Neutrophil (primary cell): ENCODE measurements at regions not wholly inside any gene's neighbourhood (a gene's known extent, or its start where the extent isn't known, plus 50 kb on each side); places are given as distances from the start of the nearest gene placed in this dataset.

Source experiments
- H3K27ac ChIP-seq: fragments of 200-600 bp; sonication (generic); 2 replicates; pipeline ENCODE4 v1.5.1; 2016; ENCODE audit warnings: mild to moderate bottlenecking, moderate library complexity
- H3K27me3 ChIP-seq: fragments of 200-600 bp; sonication (generic); 2 replicates; pipeline ENCODE4 v1.6.0; 2016; ENCODE audit warnings: mild to moderate bottlenecking
- H3K36me3 ChIP-seq: fragments of 200-600 bp; sonication (generic); 2 replicates; pipeline ENCODE4 v1.5.1; 2017
- H3K4me1 ChIP-seq, 2 experiments: fragments of 200-600 bp in 1 of 2; sonication (generic) in 1 of 2; 1 replicate in 1 of 2; 2 replicates in 1 of 2; pipeline versions ENCODE4 v1.5.1 to v1.6.1; 2013 to 2016; ENCODE audit warnings: low read depth in 1 of 2, low read length in 1 of 2, mild to moderate bottlenecking in 1 of 2, moderate library complexity in 1 of 2; ENCODE audit not compliant: control insufficient read depth in 1 of 2, insufficient read depth in 1 of 2
- H3K4me3 ChIP-seq, 2 experiments: fragments of 200-600 bp in 1 of 2; sonication (generic) in 1 of 2; 1 replicate in 1 of 2; 2 replicates in 1 of 2; pipeline ENCODE4 v1.5.1; 2013 to 2016; ENCODE audit warnings: low read depth in 1 of 2, low read length in 1 of 2, mild to moderate bottlenecking in 1 of 2, moderate library complexity in 1 of 2
- H3K9me3 ChIP-seq: fragments of 200-600 bp; sonication (generic); 2 replicates; pipeline ENCODE4 v1.5.1; 2016
- CTCF ChIP-seq: fragments of 200-600 bp; sonication (generic); IDR thresholded peaks from 2 replicates; pipeline ENCODE4 v1.5.1; 2016; ENCODE audit warnings: antibody characterized with exemption

- Histone ChIP-seq H3K36me3 (no peaks in the 10 kb centered on the region), H3K9me3 (no peaks in the 10 kb centered on the region), H3K4me3 (no peak overlapping the region), H3K27ac (no peak overlapping the region), H3K27me3 (no peaks in the 10 kb centered on the region), H3K4me1 (no peaks in the 10 kb centered on the region)
- TF ChIP-seq CTCF = no peak
Measured at GRCh38 chr4:84413480-84413879, 85.6 kb downstream of the NKX6-1 start.

- H3K27ac ChIP-seq = no peak overlapping the region
- no peaks in the 10 kb centered on the region for H3K27me3 ChIP-seq
- no peak for TF ChIP-seq CTCF
- no peaks in the 10 kb centered on the region for H3K36me3 ChIP-seq
- no peaks in the 10 kb centered on the region for H3K9me3 ChIP-seq
- H3K4me3 ChIP-seq = no peak overlapping the region
- H3K4me1 ChIP-seq = no peaks in the 10 kb centered on the region
Measured at GRCh38 chr4:84412062-84412461, 87.0 kb downstream of the NKX6-1 start.

GRCh38 chr4:84407554-84408407, 91.3 kb downstream of the NKX6-1 start:
- H3K4me1 ChIP-seq = no peaks in the 10 kb centered on the region
- H3K27me3 ChIP-seq = no peaks in the 10 kb centered on the region
- H3K9me3 ChIP-seq = no peaks in the 10 kb centered on the region
- H3K36me3 ChIP-seq = no peaks in the 10 kb centered on the region
- no peak overlapping the region for H3K4me3 ChIP-seq
- no peak overlapping the region for H3K27ac ChIP-seq
- no peak for TF ChIP-seq CTCF

GRCh38 chr4:84403656-84404055, 95.4 kb downstream of the NKX6-1 start:
- H3K36me3 ChIP-seq = no peaks in the 10 kb centered on the region
- H3K9me3 ChIP-seq = no peaks in the 10 kb centered on the region
- H3K4me3 ChIP-seq = no peak overlapping the region
- no peaks in the 10 kb centered on the region for H3K27me3 ChIP-seq
- no peaks in the 10 kb centered on the region for H3K4me1 ChIP-seq
- no peak for TF ChIP-seq CTCF
- H3K27ac ChIP-seq = no peak overlapping the region

- Histone ChIP-seq H3K27ac (no peak overlapping the region), H3K36me3 (no peaks in the 10 kb centered on the region), H3K9me3 (no peaks in the 10 kb centered on the region), H3K27me3 (no peaks in the 10 kb centered on the region), H3K4me3 (no peak overlapping the region), H3K4me1 (no peaks in the 10 kb centered on the region)
- no peak for TF ChIP-seq CTCF
Measured at GRCh38 chr4:84401701-84402306, 97.3 kb downstream of the NKX6-1 start.
